SU-DHL-6 (cell line): ENCODE measurements at regions not wholly inside any gene's neighbourhood (a gene's known extent, or its start where the extent isn't known, plus 50 kb on each side); places are given as distances from the start of the nearest gene placed in this dataset.

Source experiments
- H2AFZ ChIP-seq: fragments of 200-600 bp; sonication (generic); 2 replicates; pipeline ENCODE4 v1.6.1; 2014; ENCODE audit warnings: low read depth, mild to moderate bottlenecking, moderate library complexity, mixed read lengths, antibody characterized with exemption, low read length; ENCODE audit not compliant: severe bottlenecking
- H3F3A ChIP-seq: fragments of 200-600 bp; shearing (Covaris generic); 2 replicates; pipeline ENCODE4 v1.6.0; 2016; ENCODE audit warnings: antibody characterized with exemption, mild to moderate bottlenecking; ENCODE audit not compliant: insufficient read depth
- H3K27ac ChIP-seq: fragments of 200-600 bp; sonication (generic); 2 replicates; pipeline ENCODE4 v1.5.1; 2016; ENCODE audit warnings: low read depth, mild to moderate bottlenecking, low read length, moderate library complexity, mixed read lengths
- H3K27me3 ChIP-seq: fragments of 200-600 bp; sonication (generic), shearing (Covaris generic); 2 replicates; pipeline ENCODE4 v1.6.0; 2014; ENCODE audit warnings: mild to moderate bottlenecking, low read length
- H3K36me3 ChIP-seq: fragments of 200-600 bp; sonication (generic); 2 replicates; pipeline ENCODE4 v1.6.1; 2014; ENCODE audit warnings: mild to moderate bottlenecking, low read length, mixed read lengths
- H3K4me2 ChIP-seq: fragments of 300-600, 200-600 bp; shearing (Covaris generic), sonication (generic); 2 replicates; pipeline ENCODE4 v1.6.0; 2014; ENCODE audit warnings: low read length, low read depth, mild to moderate bottlenecking; ENCODE audit not compliant: poor library complexity, severe bottlenecking
- H3K4me3 ChIP-seq: fragments of 200-600 bp; sonication (generic); 2 replicates; pipeline ENCODE4 v1.5.1; 2014; ENCODE audit warnings: antibody characterized with exemption, low read length, mild to moderate bottlenecking, mixed read lengths; ENCODE audit not compliant: insufficient read depth, poor library complexity, severe bottlenecking
- H3K79me2 ChIP-seq: fragments of 200-600 bp; sonication (generic); 2 replicates; pipeline ENCODE4 v1.6.1; 2014; ENCODE audit warnings: mild to moderate bottlenecking, low read length, moderate library complexity; ENCODE audit not compliant: insufficient read depth
- H3K9ac ChIP-seq: fragments of 200-600 bp; sonication (generic); 2 replicates; pipeline ENCODE4 v1.7.0; 2014; ENCODE audit warnings: mild to moderate bottlenecking, low read length
- H3K9me2 ChIP-seq: fragments of 200-600 bp; sonication (generic); replicated peaks from 2 replicates; pipeline ENCODE4 v1.6.1; 2014; ENCODE audit warnings: low read length; ENCODE audit not compliant: insufficient read depth
- H3K9me3 ChIP-seq: fragments of 200-600 bp; sonication (generic); 2 replicates; pipeline ENCODE4 v1.6.1; 2014; ENCODE audit warnings: low read length, mixed read lengths; ENCODE audit not compliant: insufficient read depth
- H4K20me1 ChIP-seq: fragments of 200-600 bp; sonication (generic); 2 replicates; pipeline ENCODE4 v1.6.1; 2014; ENCODE audit warnings: low read depth, mild to moderate bottlenecking, antibody characterized with exemption, low read length, moderate library complexity, mixed read lengths
- CTCF ChIP-seq: fragments of 200-600 bp; sonication (generic); IDR thresholded peaks from one replicate; pipeline ENCODE4 v1.5.1; 2017; ENCODE audit warnings: antibody characterized with exemption, mild to moderate bottlenecking, low read length, moderate library complexity; ENCODE audit not compliant: insufficient read depth, poor library complexity, severe bottlenecking
- EZH2phosphoT487 ChIP-seq: fragments of 200-600 bp; sonication (generic), shearing (Covaris generic); conservative IDR thresholded peaks from 2 replicates; pipeline ENCODE4 v1.6.1; 2018; ENCODE audit warnings: mild to moderate bottlenecking, antibody characterized with exemption, low read length, moderate library complexity, mixed read lengths

GRCh38 chr10:24150853-24151252 is 58.1 kb upstream of the KIAA1217 start:
- Histone ChIP-seq H4K20me1 (no peaks in the 10 kb centered on the region), H3K4me3 (no peak overlapping the region), H3K4me2 (no peak overlapping the region), H3K9ac (no peak overlapping the region), H3K79me2 (no peaks in the 10 kb centered on the region), H3K9me3 (no peaks in the 10 kb centered on the region), H3F3A (no peaks in the 10 kb centered on the region), H2AFZ (no peak overlapping the region), H3K27ac (no peak overlapping the region), H3K9me2 (no peaks in the 10 kb centered on the region), H3K27me3 (no peaks in the 10 kb centered on the region), H3K36me3 (no peaks in the 10 kb centered on the region)
- TF ChIP-seq EZH2phosphoT487: no peak
- no peak for TF ChIP-seq CTCF

- H4K20me1 ChIP-seq: no peaks in the 10 kb centered on the region
- no peaks in the 10 kb centered on the region for H3K27me3 ChIP-seq
- no peak overlapping the region for H3K4me3 ChIP-seq
- TF ChIP-seq EZH2phosphoT487: no peak
- no peak for TF ChIP-seq CTCF
- no peak overlapping the region for H3K4me2 ChIP-seq
- peaks cover 6% of the 10 kb centered on the region; the same call in 1 of the 2 replicates for H3K9me3 ChIP-seq
- no peaks in the 10 kb centered on the region for H3K9me2 ChIP-seq
- no peaks in the 10 kb centered on the region for H3F3A ChIP-seq
- no peaks in the 10 kb centered on the region for H3K79me2 ChIP-seq
- H2AFZ ChIP-seq: no peak overlapping the region
- no peak overlapping the region for H3K9ac ChIP-seq
- H3K27ac ChIP-seq: no peak overlapping the region
- no peaks in the 10 kb centered on the region for H3K36me3 ChIP-seq
These were observed 56.7 kb upstream of the KIAA1217 start for GRCh38 chr10:24152270-24152669.

DNA sequence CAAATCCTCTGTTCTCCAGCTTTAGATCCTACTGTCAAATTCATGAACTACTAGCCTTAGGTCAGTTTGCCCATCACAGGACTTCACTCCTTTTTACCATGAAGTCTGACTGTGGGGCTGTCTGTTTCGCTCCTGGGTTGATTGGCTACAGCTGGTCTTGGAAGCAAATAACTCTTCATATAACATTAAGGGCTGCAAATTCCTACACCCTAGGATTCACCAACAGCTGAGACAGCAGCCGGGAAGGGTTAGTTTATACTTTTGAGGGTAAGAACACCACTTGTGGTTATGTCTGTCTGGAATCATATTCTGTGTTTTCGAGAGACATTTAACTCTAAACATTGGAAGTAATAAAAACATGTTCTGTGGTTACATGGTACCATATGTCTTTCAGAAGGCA is 55.9 kb upstream of the KIAA1217 start:
- Histone ChIP-seq H3K27ac (no peak overlapping the region), H3K79me2 (no peaks in the 10 kb centered on the region), H3K9me3 (peaks cover 13% of the 10 kb centered on the region; the same call in 1 of the 2 replicates), H3F3A (no peaks in the 10 kb centered on the region), H4K20me1 (no peaks in the 10 kb centered on the region), H2AFZ (no peak overlapping the region), H3K36me3 (no peaks in the 10 kb centered on the region), H3K4me3 (no peak overlapping the region), H3K9ac (no peak overlapping the region), H3K4me2 (no peak overlapping the region), H3K9me2 (no peaks in the 10 kb centered on the region), H3K27me3 (no peaks in the 10 kb centered on the region)
- TF ChIP-seq CTCF (no peak), EZH2phosphoT487 (no peak)

DNA sequence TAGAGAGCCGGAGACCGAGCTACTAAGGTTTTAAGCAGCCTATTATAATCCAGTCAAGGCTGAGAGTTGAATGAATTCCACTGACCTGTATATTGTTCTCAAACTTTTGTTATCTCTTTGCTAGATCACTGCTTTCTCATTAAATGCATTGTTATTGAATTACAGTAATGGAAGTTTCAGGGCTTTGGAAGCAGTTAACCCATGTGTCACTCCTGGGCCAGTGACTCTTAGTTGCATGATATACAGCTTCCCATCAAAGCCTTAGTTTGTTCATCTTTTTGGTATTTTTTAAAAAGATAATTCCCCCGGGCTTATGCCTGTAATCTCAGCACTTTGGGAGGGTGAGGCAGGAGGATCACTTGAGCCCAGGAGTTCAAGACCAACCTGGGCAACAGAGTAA is 55.4 kb upstream of the KIAA1217 start:
- Histone ChIP-seq H3K9me3 (peaks cover 13% of the 10 kb centered on the region; the same call in 1 of the 2 replicates), H3F3A (no peaks in the 10 kb centered on the region), H2AFZ (no peak overlapping the region), H3K79me2 (no peaks in the 10 kb centered on the region), H3K27me3 (no peaks in the 10 kb centered on the region), H3K4me3 (no peak overlapping the region), H3K9ac (no peak overlapping the region), H3K36me3 (no peaks in the 10 kb centered on the region), H3K9me2 (no peaks in the 10 kb centered on the region), H4K20me1 (no peaks in the 10 kb centered on the region), H3K27ac (no peak overlapping the region), H3K4me2 (no peak overlapping the region)
- TF ChIP-seq CTCF: no peak
- TF ChIP-seq EZH2phosphoT487: no peak
